ENCODE measurements at regions not wholly inside any gene's neighbourhood (a gene's known extent, or its start where the extent isn't known, plus 50 kb on each side); places are given as distances from the start of the nearest gene placed in this dataset.

DNA sequence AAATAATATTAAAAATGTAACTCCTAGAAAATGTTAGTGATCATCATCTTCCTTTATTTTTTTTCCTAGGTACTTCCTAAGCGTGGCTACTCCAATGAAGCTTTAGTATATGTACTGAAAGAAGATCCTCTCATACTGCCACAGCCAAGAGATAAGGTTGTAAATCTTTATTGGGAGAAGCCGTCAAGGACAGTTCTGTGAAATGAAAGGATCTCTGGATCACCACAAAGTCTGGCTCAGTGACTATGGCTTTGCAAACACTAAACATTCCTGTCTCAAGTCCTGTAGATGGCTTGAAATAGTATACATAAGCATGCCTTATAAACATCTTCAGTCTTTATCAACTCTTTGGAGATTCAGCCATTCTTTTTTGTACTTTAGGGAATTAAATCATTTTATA is 61.2 kb upstream of the DPH5 start:
- DNase-seq (ENCODE audit: low read depth), result no peak

DNA sequence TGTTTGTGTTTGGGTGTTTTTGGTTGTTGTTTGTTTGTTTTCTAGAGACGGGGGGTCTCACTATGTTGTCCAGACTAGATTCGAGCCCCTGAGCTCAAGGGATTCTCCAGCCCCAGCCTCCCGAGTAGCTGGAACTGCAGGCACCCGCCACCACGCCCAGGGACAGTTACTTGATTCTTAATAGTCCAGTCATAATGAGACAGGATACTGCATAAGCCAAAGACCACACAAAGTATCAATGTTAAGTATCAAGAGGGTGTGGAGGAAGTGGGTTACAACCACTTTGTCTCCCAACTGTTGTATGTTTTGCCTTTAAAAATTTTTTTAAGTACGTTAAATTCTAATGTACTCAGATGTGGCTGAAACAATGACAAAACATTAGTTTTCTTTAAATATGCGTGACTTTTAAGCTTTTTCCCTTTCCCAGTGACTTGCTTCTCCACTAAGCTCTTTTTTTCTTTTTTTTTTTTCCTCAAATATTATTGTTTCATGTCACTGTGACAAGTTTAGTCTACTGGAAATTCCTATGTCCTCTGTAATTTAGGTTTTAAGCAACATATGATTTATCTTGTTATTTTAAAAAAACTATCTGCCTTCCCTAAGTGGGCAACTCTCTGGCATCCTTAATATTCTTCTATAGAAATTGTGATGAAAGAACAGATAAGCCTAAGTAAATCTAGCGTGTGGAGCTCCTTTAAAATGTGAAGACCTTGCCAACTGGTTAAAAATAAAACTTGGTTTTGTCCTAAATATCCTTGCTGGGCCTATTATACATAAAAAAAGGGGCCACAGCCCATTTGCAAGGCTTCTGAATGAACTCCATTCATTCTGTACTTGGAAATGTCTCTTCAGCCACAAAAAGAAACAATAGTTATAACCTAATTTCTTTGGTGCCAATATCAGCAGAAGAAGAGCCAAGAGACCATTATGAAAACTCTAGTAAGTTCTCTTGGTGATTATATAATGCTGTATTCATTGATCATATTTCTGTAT is 56.2 kb upstream of the DPH5 start:
- DNase-seq (ENCODE audit: low read depth), result peak; percentile 1

DNA sequence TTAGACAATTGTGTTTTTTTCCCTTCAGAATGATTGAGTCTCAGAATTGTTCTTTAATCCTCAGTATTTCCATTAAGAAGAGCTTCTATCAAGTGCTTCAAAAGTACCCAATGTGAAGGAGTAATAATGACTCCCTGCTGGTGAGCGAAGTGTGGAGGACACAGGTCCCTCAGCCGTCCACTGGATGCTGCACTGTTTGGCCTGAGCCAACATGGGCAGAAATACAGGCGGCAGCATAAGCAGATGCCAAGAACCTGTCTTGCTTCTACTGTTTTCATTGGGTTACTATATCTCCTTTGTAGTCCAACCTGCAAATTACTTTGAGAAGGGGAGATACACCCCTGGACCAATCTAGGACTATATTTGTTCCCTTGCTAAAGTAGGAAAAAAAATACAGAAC is 55.3 kb upstream of the DPH5 start:
- DNase-seq (ENCODE audit: low read depth), result no peak

DNA sequence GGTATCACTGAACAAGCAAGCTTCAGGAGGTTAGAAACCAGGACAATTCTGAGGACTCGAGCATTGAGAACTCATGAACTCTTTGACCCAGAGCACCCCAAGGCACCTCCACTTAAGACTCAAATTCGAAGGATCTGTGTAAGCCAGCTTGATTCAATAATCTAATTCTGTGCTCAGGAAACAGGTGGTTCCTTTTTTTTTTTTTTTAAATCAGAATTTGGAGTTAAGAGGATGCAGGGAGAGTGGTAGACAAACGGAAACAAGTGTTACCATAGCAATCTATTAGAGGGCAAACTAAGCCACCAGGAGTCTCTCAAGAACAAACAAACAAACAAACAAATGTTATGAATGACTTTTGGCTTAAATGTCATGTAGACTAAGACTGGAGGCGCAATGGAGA is 53.8 kb upstream of the DPH5 start:
- DNase-seq (ENCODE audit: low read depth), result no peak

DNA sequence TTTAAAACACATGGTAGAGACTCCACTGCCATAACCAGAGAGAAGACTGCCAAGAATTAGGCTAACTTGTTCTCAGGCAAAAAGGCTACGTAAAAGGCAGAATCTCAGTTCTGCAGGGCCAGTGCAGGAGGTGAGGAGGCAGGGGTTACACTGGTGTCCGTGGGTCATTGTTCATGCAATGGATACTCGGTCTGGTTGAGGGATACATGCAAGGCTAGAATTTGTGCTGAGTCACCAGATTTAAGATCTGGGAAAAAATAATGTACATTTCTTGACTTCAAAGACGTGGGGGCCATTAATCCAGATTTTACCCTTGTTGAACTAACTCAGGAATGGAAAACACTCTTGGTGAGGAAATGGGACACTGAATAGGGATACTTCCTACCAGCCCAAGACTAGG is 52.3 kb upstream of the DPH5 start:
- no peak for DNase-seq (ENCODE audit: low read depth)

DNA sequence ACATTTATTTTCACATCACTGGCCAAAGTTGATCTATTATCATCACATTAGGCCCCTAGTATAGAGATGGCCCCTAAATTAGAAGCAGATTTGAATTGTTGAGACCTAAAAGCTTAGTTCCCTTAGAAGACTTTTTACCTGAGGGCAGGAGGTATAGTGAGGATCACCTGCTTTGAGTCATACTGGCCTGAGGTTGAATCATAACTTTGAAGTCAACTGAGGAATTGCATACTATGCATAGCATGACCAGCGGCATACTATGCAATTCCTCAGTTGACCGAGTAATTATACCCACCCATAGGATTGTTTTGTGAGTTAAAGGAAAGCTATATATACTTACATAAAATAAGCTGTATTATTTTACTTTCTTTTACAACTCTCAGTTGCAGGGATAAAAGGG is 50.3 kb upstream of the DPH5 start:
- DNase-seq (ENCODE audit: low read depth), result no peak
